Stomach smooth muscle (tissue), 2 donors: ENCODE measurements at regions not wholly inside any gene's neighbourhood (a gene's known extent, or its start where the extent isn't known, plus 50 kb on each side); places are given as distances from the start of the nearest gene placed in this dataset.

Source experiments
- H3K27ac ChIP-seq: one replicate; pipeline ENCODE4 v1.7.0; 2013; ENCODE audit warnings: mild to moderate bottlenecking, low read length, inconsistent platforms
- H3K27me3 ChIP-seq, 2 donors: one replicate each; pipeline ENCODE4 v1.7.0; 2013; ENCODE audit warnings: low read length in 2 of 2; ENCODE audit not compliant: insufficient read depth in 2 of 2, control insufficient read depth in 1 of 2
- H3K36me3 ChIP-seq, 2 donors: one replicate each; pipeline ENCODE4 v1.7.0; 2013; ENCODE audit warnings: low read length in 2 of 2; ENCODE audit not compliant: control insufficient read depth in 2 of 2, insufficient read depth in 2 of 2
- H3K4me1 ChIP-seq: one replicate; pipeline ENCODE4 v1.7.0; 2013; ENCODE audit warnings: low read length; ENCODE audit not compliant: control insufficient read depth, insufficient read depth
- H3K4me3 ChIP-seq, 2 donors: one replicate each; pipeline ENCODE4 v1.7.0; 2013; ENCODE audit warnings: low read length in 2 of 2
- H3K9ac ChIP-seq, 2 donors: one replicate each; pipeline ENCODE4 v1.7.0; 2013; ENCODE audit warnings: low read length in 2 of 2, mild to moderate bottlenecking in 1 of 2
- H3K9me3 ChIP-seq, 2 donors: one replicate each; pipeline ENCODE4 v1.7.0; 2013; ENCODE audit warnings: low read length in 2 of 2; ENCODE audit not compliant: control insufficient read depth in 2 of 2
- donor health status: healthy.
- donor health status: Pancreatic carcinoma.

- Histone ChIP-seq H3K9me3 (no peaks in the 10 kb centered on the region), H3K27ac (no peak overlapping the region)
These were observed 1400.7 kb downstream of the OTOL1 start for GRCh38 chr3:162897291-162897690.

GRCh38 chr3:162932503-162932902 lies 1435.9 kb downstream of the OTOL1 start:
- Histone ChIP-seq H3K9me3 (no peaks in the 10 kb centered on the region), H3K27me3 (no peaks in the 10 kb centered on the region), H3K4me3 (no peak overlapping the region), H3K36me3 (no peaks in the 10 kb centered on the region), H3K9ac (no peak overlapping the region), H3K27ac (no peak overlapping the region), H3K4me1 (no peaks in the 10 kb centered on the region)

More at GRCh38 chr3:162897291-162897690, 1400.7 kb downstream of the OTOL1 start:
- H3K4me3 ChIP-seq = no peak overlapping the region
- H3K9ac ChIP-seq = no peak overlapping the region
- no peaks in the 10 kb centered on the region for H3K27me3 ChIP-seq
- no peaks in the 10 kb centered on the region for H3K36me3 ChIP-seq
- H3K4me1 ChIP-seq = no peaks in the 10 kb centered on the region

DNA sequence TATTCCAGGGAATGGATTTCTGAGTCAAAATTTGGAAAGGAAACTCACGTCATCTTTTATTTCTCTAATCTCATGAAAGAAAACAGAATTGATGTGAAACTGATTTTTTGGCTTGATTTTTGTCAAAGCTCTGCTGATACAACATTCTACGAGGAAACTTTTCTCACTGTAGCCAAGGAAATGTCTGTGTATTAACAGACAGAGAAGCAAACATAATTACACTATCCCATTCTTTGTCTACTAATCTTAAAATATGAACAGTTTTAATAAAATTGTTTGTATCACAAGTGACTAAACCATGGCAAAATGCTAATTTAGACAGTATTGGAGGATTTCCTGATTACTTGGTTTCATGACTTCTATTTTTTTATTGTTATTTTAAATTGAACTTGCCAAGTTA lies 1437.0 kb downstream of the OTOL1 start:
- H3K27ac ChIP-seq = no peak overlapping the region
- H3K4me3 ChIP-seq = no peak overlapping the region
- H3K9me3 ChIP-seq = no peaks in the 10 kb centered on the region
- no peaks in the 10 kb centered on the region for H3K36me3 ChIP-seq
- H3K4me1 ChIP-seq = no peaks in the 10 kb centered on the region
- H3K27me3 ChIP-seq = no peaks in the 10 kb centered on the region
- no peak overlapping the region for H3K9ac ChIP-seq

GRCh38 chr3:162936706-162937105 lies 1440.1 kb downstream of the OTOL1 start:
- Histone ChIP-seq H3K27ac (no peak overlapping the region), H3K27me3 (no peaks in the 10 kb centered on the region), H3K36me3 (no peaks in the 10 kb centered on the region), H3K4me1 (no peaks in the 10 kb centered on the region), H3K9me3 (no peaks in the 10 kb centered on the region), H3K4me3 (no peak overlapping the region), H3K9ac (no peak overlapping the region)

DNA sequence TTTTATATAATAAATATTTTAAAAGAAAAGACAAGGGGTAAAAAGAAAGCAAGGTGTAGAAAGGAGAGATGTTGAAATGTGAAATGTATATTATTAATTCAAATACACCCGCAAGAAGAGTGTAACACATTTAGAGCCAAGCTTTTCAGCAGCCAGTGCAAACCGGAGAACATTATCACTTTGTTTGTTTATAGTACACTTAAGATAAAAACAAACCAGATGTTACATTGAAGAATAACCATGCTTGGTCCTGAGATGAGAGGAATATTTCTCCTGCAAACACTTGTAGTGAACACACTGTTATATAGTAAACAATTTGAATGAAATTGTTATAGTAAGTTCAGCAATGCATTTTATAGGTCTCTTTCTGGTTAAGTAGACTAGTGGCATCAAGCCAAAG lies 1441.5 kb downstream of the OTOL1 start:
- no peak overlapping the region for H3K27ac ChIP-seq
- H3K27me3 ChIP-seq = no peaks in the 10 kb centered on the region
- H3K4me3 ChIP-seq = no peak overlapping the region
- H3K9ac ChIP-seq = no peak overlapping the region
- no peaks in the 10 kb centered on the region for H3K4me1 ChIP-seq
- H3K36me3 ChIP-seq = no peaks in the 10 kb centered on the region
- no peaks in the 10 kb centered on the region for H3K9me3 ChIP-seq

- Histone ChIP-seq H3K27me3 (no peaks in the 10 kb centered on the region), H3K36me3 (no peaks in the 10 kb centered on the region), H3K27ac (no peak overlapping the region), H3K4me3 (no peak overlapping the region), H3K4me1 (no peaks in the 10 kb centered on the region), H3K9me3 (no peaks in the 10 kb centered on the region), H3K9ac (no peak overlapping the region)
These were observed 1449.0 kb downstream of the OTOL1 start for GRCh38 chr3:162945626-162946025.

DNA sequence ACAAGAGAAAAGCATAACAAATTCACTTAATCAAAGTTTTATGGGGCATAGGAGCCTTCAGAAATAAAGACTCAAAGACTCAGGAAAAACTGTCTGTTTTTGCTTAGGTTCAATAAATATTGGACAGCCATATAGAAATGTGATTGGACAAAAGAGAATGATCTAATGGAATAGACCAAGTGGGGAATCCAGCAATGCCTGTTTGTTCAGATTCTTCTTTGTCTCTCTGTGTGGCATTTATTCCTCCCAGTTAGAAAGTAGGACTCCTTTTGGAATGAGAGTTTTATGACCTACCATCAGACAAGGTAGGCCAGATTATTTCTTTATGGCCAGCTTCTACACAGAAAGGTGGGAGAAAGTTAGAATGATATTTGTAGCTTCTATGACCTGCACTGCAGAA lies 1460.1 kb downstream of the OTOL1 start:
- H3K9me3 ChIP-seq = no peaks in the 10 kb centered on the region

GRCh38 chr3:162960269-162960668 lies 1463.7 kb downstream of the OTOL1 start:
- Histone ChIP-seq H3K36me3 (no peaks in the 10 kb centered on the region), H3K4me3 (no peak overlapping the region), H3K4me1 (no peaks in the 10 kb centered on the region), H3K9me3 (peaks cover 0 to 4% of the 10 kb centered on the region in 2 donors), H3K9ac (no peak overlapping the region), H3K27me3 (no peaks in the 10 kb centered on the region), H3K27ac (no peak overlapping the region)

More for the DNA sequence above, 1460.1 kb downstream of the OTOL1 start:
- H3K4me1 ChIP-seq = no peaks in the 10 kb centered on the region
- H3K4me3 ChIP-seq = no peak overlapping the region
- no peaks in the 10 kb centered on the region for H3K27me3 ChIP-seq
- H3K9ac ChIP-seq = no peak overlapping the region
- no peak overlapping the region for H3K27ac ChIP-seq
- H3K36me3 ChIP-seq = no peaks in the 10 kb centered on the region

GRCh38 chr3:162970292-162970691 lies 1473.7 kb downstream of the OTOL1 start:
- H3K36me3 ChIP-seq = no peaks in the 10 kb centered on the region
- no peak overlapping the region for H3K27ac ChIP-seq
- H3K4me1 ChIP-seq = no peaks in the 10 kb centered on the region
- no peak overlapping the region for H3K4me3 ChIP-seq
- no peaks in the 10 kb centered on the region for H3K27me3 ChIP-seq
- no peak overlapping the region for H3K9ac ChIP-seq
- H3K9me3 ChIP-seq = no peaks in the 10 kb centered on the region

- H3K4me3 ChIP-seq = no peak overlapping the region
- H3K27ac ChIP-seq = no peak overlapping the region
- no peaks in the 10 kb centered on the region for H3K27me3 ChIP-seq
- no peaks in the 10 kb centered on the region for H3K9me3 ChIP-seq
- no peaks in the 10 kb centered on the region for H3K36me3 ChIP-seq
- H3K4me1 ChIP-seq = no peaks in the 10 kb centered on the region
- no peak overlapping the region for H3K9ac ChIP-seq
These were observed 1475.1 kb downstream of the OTOL1 start for GRCh38 chr3:162971715-162972114.

- Histone ChIP-seq H3K9ac (no peak overlapping the region), H3K27me3 (no peaks in the 10 kb centered on the region), H3K27ac (no peak overlapping the region), H3K4me1 (no peaks in the 10 kb centered on the region), H3K36me3 (no peaks in the 10 kb centered on the region), H3K4me3 (no peak overlapping the region), H3K9me3 (no peaks in the 10 kb centered on the region)
These were observed 1476.9 kb downstream of the OTOL1 start for GRCh38 chr3:162973428-162973917.
